Colonic mucosa (tissue), 4 donors: ENCODE measurements at regions not wholly inside any gene's neighbourhood (a gene's known extent, or its start where the extent isn't known, plus 50 kb on each side); places are given as distances from the start of the nearest gene placed in this dataset.

ENCODE experiments used
- DNase-seq: peaks from one replicate; pipeline ENCODE4 v3.0.0-alpha.2; 2020
- H3K27ac ChIP-seq: fragments of 200-600 bp; one replicate; pipeline ENCODE4 v1.8.0; 2021
- H3K27me3 ChIP-seq: fragments of 200-600 bp; one replicate; pipeline ENCODE4 v1.8.0; 2021
- H3K36me3 ChIP-seq: fragments of 200-600 bp; one replicate; pipeline ENCODE4 v1.8.0; 2021
- H3K4me1 ChIP-seq: fragments of 200-600 bp; one replicate; pipeline ENCODE4 v1.8.0; 2021; ENCODE audit warnings: mild to moderate bottlenecking
- H3K4me3 ChIP-seq: fragments of 200-600 bp; one replicate; pipeline ENCODE4 v1.8.0; 2021
- H3K9ac ChIP-seq, 2 donors: one replicate each; pipeline ENCODE4 v1.7.0; 2013; ENCODE audit warnings: control low read depth in 2 of 2, low read depth in 2 of 2, low read length in 2 of 2
- H3K9me3 ChIP-seq: fragments of 200-600 bp; one replicate; pipeline ENCODE4 v1.8.0; 2021
- CTCF ChIP-seq: fragments of 200-600 bp; IDR thresholded peaks from one replicate; pipeline ENCODE4 v1.8.0; 2022; ENCODE audit warnings: antibody characterized with exemption, mild to moderate bottlenecking
- intact Hi-C: fragments of 100-400 bp; cut with DNase I; formaldehyde crosslinking; loops from one replicate; pipeline ENCODE4 v1.14.1; 2022
- donor health status: healthy.
- donor health status: DM: no; HTN: no; CAD: no.
- donor health status: DM: no; HTN: no; CAD: no.

GRCh38 chr11:70570693-70571395 is 172.5 kb downstream of the CTTN start:
- DNase-seq: no peak
- Histone ChIP-seq H3K4me1 (peaks cover 7% of the 10 kb centered on the region), H3K27me3 (no peaks in the 10 kb centered on the region), H3K27ac (no peak overlapping the region), H3K9ac (no peak overlapping the region), H3K36me3 (no peaks in the 10 kb centered on the region), H3K9me3 (no peaks in the 10 kb centered on the region), H3K4me3 (no peak overlapping the region)
- intact Hi-C loops: no loop called here
- no peak for TF ChIP-seq CTCF

- no peak for TF ChIP-seq CTCF
- Histone ChIP-seq H3K4me1 (peaks cover 4% of the 10 kb centered on the region), H3K9me3 (no peaks in the 10 kb centered on the region), H3K9ac (no peak overlapping the region), H3K27ac (no peak overlapping the region), H3K4me3 (no peak overlapping the region), H3K27me3 (no peaks in the 10 kb centered on the region), H3K36me3 (no peaks in the 10 kb centered on the region)
- intact Hi-C loops: no loop called here
- DNase-seq: no peak
These were observed 174.6 kb downstream of the CTTN start for GRCh38 chr11:70572974-70573260.

DNA sequence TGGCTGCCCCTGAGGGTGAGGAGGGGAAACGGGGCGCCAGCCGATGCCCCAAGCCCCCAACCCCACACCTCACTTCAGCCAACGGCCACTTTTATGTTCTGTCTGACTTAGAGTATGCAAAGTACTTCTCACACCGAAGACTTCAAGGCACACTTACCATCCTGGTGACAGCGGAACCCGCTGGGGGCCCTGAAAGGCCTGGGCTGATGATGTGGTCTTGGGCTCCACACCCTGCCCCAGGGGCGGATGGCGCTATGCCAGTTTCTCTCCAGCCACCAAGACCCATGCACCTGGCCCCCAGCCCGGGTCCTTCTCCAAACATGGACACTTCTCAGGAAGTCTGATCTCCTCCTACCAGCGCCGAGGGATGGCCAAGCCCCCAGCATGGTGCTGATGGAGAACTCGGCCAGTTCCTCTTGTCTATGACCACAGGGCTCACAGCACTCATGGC is 175.4 kb downstream of the CTTN start:
- no peak overlapping the region for H3K9ac ChIP-seq
- peaks cover 2% of the 10 kb centered on the region for H3K4me1 ChIP-seq
- no peak overlapping the region for H3K27ac ChIP-seq
- intact Hi-C loops: no loop called here
- H3K4me3 ChIP-seq: no peak overlapping the region
- no peak for TF ChIP-seq CTCF
- no peak for DNase-seq
- H3K27me3 ChIP-seq: no peaks in the 10 kb centered on the region
- H3K9me3 ChIP-seq: no peaks in the 10 kb centered on the region
- no peaks in the 10 kb centered on the region for H3K36me3 ChIP-seq

- Histone ChIP-seq H3K27ac (no peak overlapping the region), H3K9me3 (no peaks in the 10 kb centered on the region), H3K4me1 (no peaks in the 10 kb centered on the region), H3K36me3 (no peaks in the 10 kb centered on the region), H3K9ac (no peak overlapping the region), H3K4me3 (no peak overlapping the region), H3K27me3 (no peaks in the 10 kb centered on the region)
- intact Hi-C loops: no loop called here
- TF ChIP-seq CTCF: no peak
- no peak for DNase-seq
These were observed 176.5 kb downstream of the CTTN start for GRCh38 chr11:70574725-70575347.

GRCh38 chr11:70575396-70576060 is 177.2 kb downstream of the CTTN start:
- no peak for DNase-seq
- no peak for TF ChIP-seq CTCF
- H3K9ac ChIP-seq: no peak overlapping the region
- H3K4me1 ChIP-seq: no peaks in the 10 kb centered on the region
- H3K27ac ChIP-seq: no peak overlapping the region
- H3K4me3 ChIP-seq: no peak overlapping the region
- intact Hi-C loops: no loop called here
- H3K9me3 ChIP-seq: no peaks in the 10 kb centered on the region
- no peaks in the 10 kb centered on the region for H3K27me3 ChIP-seq
- no peaks in the 10 kb centered on the region for H3K36me3 ChIP-seq
